GM19397 (cell line): ENCODE measurements at regions not wholly inside any gene's neighbourhood (a gene's known extent, or its start where the extent isn't known, plus 50 kb on each side); places are given as distances from the start of the nearest gene placed in this dataset.
"Not testable (repeated sequence)": the region's sequence is repeated elsewhere in the genome, so short reads cannot be mapped to it uniquely, and the experiment has no call there.

Source experiments
- ATAC-seq: cut with Tn5 transposase; IDR thresholded peaks from one replicate; pipeline ENCODE4 v1.9.1; 2021; ENCODE audit warnings: mild to moderate bottlenecking, moderate library complexity; ENCODE audit not compliant: unreplicated experiment

DNA sequence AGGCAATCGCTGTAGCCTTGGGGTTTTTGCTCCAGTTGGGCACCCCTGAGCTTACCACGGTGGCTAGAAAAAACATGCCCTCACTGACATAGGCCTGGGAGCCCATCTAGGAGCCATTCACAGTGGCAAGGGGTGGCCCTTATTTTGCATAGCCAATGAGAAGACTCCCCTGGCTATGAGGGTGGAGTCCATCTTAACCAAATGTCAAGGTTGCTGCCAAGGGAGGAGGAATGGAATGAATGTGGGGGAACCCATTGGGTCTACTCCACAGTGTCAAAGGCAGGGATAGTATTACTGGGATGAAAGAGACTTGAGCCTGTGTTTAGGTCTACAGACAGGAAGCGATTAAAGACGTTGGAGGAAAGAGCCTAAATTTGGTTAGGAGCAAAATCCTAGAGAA is 295.7 kb upstream of the PLGLB2 start:
- not testable (repeated sequence) for ATAC-seq

DNA sequence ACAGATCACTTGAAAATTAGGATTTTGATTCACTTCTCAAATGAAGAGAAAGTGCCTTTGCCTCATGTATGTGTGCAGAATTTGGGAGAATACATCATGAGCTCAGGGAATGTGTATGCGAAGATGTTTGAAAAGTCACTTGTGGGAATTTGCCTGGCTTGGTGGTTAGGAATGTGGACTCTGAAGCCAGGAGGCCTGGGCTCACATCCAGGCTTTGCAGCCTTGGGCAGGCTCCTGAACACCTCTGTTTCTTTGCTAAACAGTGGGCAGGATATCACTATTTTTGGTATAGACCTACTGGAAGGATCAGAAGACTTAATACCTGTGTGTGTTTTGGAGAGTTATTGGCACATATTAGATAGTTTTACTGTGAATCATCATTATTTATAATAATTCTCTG is 295.0 kb upstream of the PLGLB2 start:
- ATAC-seq: not testable (repeated sequence)

GRCh38 chr2:87453965-87454364 is 293.9 kb upstream of the PLGLB2 start:
- not testable (repeated sequence) for ATAC-seq

GRCh38 chr2:87454421-87454820 is 293.5 kb upstream of the PLGLB2 start:
- ATAC-seq: not testable (repeated sequence)

GRCh38 chr2:87455209-87455853 is 292.6 kb upstream of the PLGLB2 start:
- ATAC-seq: peak; percentile 35

DNA sequence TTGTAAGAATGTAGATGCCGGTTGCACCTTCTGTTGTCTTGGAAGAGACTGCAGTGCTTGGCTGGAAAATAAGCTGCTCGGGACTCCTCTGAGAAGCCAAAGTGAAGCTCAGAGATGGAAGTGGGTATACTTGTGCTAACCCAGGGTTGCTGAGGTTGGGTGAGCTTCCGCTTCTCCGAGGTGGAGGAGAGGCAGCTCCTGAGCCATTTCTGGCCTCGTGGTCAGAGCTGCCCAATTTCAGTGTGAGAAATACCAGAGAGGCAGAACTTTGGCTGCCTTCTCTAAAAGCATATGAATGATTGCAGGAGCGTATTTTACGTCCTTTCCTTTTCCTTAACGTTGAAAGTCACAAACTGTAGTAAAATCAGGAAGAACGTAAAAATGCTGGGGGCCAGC is 292.0 kb upstream of the PLGLB2 start:
- ATAC-seq: peak; percentile 50

DNA sequence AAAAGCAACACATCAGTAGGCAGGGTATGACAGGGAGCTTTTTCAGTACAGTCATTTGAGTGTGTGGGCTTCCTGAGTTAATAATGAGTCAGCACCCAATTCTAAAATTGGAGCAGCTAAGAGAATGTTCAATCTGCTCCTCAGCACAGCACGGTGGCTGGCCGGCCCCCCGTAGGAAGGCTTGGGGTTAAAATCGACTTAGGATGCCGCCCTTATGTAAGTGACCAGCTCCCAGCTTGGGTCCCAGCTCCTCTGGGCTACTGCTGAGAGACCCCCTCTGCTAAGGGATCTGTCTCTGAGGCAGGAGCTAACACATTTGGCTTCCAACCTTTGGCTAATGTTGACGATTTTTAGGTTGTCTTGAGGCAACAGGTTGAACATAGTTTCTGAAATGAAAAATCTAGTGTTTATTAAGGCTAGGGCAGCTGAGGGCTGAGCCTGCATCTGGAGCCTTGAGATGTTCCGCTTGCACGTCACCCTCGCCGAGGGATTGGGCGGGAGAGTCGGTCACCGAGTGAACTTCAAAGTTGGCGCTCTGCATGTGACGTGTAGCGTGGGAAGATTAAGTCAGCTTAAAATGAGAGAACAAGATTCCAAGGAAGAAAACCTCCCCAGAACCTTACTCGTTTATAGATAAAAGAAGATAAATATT is 291.3 kb upstream of the PLGLB2 start:
- ATAC-seq: peak; percentile 71

DNA sequence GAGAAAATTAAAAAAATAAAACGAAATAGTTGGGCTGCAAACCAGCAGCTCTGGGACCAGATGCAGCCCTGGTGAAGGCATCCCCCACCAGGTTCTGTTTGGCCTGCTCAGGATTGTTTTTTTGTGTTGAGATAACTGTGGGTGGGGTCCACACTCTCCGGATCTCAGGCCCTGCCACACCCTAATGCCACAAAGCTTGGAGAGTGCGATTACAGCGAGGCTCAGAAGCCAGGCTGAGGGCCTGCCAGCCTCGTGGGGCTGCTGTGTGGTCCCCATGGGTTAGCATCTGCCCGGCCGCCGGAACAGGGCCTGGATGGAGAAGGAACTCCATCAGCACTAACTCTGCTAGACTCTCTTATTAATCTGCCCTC is 290.8 kb upstream of the PLGLB2 start:
- not testable (repeated sequence) for ATAC-seq

- not testable (repeated sequence) for ATAC-seq
Measured at GRCh38 chr2:87458938-87459337, 288.9 kb upstream of the PLGLB2 start.

- ATAC-seq: not testable (repeated sequence)
Measured at GRCh38 chr2:87460104-87460503, 287.8 kb upstream of the PLGLB2 start.

DNA sequence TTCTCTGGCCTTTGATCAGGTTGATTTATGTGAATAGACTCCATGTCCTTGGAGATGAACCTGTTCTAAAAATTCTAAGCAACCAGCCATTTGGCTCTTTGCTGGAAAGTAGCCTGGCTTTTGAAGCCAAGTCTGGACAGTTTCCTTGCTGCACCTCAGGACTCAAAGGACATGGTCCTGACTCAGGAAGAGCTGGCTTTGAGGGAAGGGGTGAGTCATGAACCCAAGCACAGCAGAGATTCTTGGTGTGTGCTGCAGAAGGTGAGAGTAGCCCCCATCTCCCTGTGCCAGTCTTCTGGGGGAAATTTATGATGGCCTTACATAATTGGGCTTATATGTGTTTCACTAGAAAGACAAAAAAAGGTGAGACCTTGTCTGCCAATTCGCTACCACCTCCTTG is 287.2 kb upstream of the PLGLB2 start:
- ATAC-seq: not testable (repeated sequence)

GRCh38 chr2:87461671-87462070 is 286.2 kb upstream of the PLGLB2 start:
- ATAC-seq: not testable (repeated sequence)

DNA sequence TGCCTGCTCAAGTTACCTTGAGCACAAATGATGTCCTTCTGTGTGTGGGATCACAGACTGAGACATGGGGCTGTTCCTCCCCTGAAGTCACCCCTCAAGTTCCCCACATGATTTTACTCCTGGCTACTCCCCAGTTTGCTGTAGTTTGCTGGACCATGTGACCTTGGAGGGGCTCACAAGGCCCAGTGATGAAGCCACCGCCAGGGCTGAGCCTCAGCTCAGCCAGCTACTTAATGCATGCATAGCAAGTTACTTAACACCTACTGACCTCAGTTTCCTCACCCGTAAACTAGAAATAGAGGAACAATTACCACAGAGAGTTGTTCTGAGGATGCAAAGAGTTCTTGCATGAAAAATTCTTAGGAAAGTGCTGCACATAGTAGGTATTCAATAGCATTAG is 283.7 kb upstream of the PLGLB2 start:
- ATAC-seq: not testable (repeated sequence)

GRCh38 chr2:87465730-87466129 is 282.2 kb upstream of the PLGLB2 start:
- ATAC-seq: not testable (repeated sequence)

GRCh38 chr2:87466591-87467120 is 281.2 kb upstream of the PLGLB2 start:
- peak; percentile 53 for ATAC-seq

DNA sequence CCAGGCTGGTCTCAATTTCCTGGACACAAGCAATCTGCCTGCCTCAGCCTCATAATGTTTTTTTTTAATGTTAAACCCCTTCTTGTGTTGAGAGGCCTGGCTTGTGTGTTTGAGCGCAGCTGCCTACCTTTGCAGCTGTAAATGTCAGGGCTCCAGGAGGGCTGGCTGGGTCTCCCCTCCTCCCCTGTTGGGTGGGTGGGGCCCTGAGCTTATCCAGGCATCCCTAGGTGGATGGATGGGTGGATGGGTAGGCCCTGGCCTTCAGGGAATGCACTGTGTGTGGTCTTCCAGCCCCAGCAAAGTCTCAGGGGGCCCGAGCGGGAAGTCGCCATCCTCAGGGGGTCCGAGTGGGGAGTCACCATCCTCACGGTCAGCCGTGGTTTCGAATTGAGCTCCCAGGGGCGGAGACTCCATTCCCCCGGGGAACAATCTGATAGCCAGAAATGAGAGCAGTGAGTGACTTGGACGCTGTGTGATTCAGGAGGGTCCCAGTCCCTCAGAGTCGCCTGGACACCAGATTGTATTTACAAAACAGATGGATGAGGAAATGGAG is 279.4 kb upstream of the PLGLB2 start:
- not testable (repeated sequence) for ATAC-seq

GRCh38 chr2:87469180-87470151 is 278.4 kb upstream of the PLGLB2 start:
- ATAC-seq: peak; percentile 43

DNA sequence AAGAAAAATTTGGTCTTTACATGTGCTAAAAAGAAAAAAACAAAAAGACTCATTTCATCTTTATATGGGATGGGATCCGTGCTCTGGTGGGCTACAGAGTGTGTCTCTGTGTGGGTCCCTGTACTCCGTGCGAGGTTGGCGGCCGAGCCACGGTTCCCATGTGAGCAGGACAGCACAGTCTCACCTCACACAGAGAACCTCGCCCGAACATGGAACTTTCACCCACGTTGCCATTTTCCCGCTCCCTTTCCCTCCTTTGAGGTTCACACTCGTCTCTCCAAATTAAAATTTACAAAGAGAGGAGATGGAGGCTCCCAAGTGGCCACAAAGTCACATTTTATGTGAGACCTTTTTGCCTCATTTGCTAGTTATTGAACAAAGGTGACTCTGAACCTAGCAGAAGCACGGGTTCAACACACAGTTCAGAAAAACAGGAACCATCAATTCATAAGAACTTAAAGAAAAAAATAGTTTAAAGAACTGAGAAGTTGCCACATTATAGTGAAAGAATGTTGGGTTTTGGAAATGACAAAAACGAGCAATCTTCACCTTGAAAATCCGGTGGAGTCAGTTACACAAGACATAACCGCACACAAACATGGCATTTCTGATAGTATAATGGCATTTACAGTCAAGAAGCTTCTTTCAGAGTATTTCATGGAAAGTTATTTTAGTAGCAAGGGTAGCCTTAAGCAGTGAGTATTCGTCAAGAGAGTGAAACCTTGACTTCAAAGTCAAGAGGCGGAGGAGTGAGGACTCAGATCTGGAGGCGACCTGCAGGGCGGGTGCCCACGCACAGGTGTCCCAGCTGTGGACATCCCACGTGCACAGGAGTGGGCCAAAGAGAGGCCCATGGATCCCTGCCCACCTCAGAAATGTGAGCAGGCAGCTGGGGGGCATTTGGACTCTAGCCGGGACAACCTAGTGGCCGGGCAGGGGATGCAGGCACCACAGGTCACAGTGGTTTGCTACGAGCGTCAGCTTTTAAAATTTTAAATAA is 277.2 kb upstream of the PLGLB2 start:
- not testable (repeated sequence) for ATAC-seq

DNA sequence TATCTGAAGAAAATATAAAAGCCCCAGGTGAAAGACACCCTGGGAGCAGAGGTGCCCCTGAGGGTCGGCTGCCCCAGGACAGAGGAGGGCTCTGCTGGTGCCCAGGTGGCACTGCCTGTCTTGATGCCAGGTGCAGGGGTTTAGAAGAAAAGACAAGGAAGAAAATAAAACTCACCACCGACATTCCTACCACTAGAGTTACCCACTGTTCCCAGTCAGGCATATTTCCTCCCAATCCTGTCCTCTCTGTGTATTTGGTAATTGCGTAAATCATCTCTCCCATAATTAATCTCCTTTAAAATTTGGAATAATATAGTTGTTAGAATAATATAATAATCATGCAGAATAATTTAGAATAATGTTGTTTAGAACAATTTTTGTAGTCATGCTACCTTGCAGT is 276.4 kb upstream of the PLGLB2 start:
- not testable (repeated sequence) for ATAC-seq
